GM21515 (cell line): ENCODE measurements at regions not wholly inside any gene's neighbourhood (a gene's known extent, or its start where the extent isn't known, plus 50 kb on each side); places are given as distances from the start of the nearest gene placed in this dataset.

Experiments
- ATAC-seq: cut with Tn5 transposase; IDR thresholded peaks from one replicate; pipeline ENCODE4 v1.9.1; 2021; ENCODE audit not compliant: unreplicated experiment

- ATAC-seq, result no peak
Measured at GRCh38 chr2:198712485-198712884, 745.3 kb downstream of the SATB2 start.

GRCh38 chr2:198711484-198711883, 746.3 kb downstream of the SATB2 start:
- ATAC-seq, result no peak

GRCh38 chr2:198710562-198710961, 747.2 kb downstream of the SATB2 start:
- ATAC-seq, result no peak

GRCh38 chr2:198706476-198707082, 751.2 kb downstream of the SATB2 start:
- no peak for ATAC-seq

GRCh38 chr2:198703281-198703680, 754.5 kb downstream of the SATB2 start:
- no peak for ATAC-seq

- no peak for ATAC-seq
Measured at GRCh38 chr2:198702796-198703195, 754.9 kb downstream of the SATB2 start.

DNA sequence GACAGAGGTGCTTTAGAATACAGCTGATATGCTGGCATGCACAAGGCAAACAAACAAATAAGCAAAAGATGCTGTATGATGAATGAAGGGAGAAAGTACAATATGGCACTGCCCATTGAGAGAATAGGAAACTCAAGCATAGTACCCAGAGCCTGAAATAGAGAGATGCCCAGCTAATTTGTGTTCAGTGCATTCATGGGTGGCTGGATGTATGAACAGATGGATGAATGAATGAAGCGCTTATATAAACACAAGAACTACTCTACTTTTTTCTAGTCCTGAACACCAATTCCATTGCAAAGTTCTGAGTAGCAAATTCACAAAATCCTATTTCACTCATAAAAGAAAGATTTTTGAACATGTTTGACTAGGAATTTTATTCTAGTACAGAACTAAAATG, 756.3 kb downstream of the SATB2 start:
- no peak for ATAC-seq

DNA sequence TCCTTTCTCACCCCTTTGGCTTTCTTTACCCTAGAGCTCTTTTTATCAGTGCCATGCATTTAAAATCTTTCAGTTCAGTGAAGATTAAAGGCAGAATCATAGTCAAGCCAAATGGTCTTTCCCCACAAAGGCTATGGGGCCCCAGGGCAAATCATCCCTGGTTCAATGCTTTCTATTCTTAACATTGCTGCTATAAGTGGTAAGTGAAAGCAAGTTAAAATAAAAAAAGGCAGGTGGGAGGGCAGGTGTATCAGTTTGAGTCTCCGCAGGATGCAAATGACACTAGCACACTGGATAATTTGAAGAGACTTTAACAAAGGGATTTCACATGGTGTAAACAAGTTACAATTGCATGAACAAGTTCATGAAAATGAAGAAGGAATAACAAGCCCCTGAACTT, 757.4 kb downstream of the SATB2 start:
- ATAC-seq, result no peak

DNA sequence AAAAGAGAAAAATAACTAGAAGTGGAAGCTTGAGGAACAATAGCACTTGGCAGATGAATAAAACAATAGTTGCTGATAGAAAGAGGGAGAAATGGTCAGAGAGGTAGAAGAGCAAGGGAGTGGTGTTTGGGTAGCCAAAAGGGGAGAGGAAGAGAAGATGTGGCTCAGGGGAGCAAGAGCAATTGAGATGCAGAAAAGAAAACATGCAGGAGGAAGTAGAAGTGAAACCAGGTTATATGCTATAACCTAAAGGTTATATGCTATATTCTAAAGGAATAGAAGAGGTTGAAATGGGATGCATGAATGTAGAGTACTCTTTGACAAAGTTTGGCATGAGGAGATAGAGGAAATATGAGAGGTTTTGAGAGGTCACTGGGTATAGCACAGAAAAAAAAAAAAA, 759.5 kb downstream of the SATB2 start:
- peak; percentile 57 for ATAC-seq

DNA sequence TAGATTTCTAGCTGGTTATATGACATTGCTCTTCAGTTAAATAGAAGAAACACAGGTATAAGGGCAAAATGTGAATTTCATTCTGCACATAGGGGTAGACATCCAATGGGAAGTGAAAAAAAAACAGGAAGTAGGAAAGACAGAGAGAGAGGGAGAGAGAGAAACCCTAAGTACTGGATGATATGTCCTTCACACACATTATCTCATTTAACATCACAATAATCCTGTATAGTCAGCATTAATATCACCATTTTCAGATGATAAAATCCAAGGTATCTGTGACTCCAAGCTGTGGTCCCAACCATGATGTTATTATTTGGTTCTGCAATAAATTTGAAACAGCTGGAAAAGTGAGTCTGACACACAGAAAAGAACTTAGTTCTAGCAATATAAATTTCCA, 759.9 kb downstream of the SATB2 start:
- ATAC-seq, result no peak

GRCh38 chr2:198697218-198697617, 760.5 kb downstream of the SATB2 start:
- no peak for ATAC-seq

- no peak for ATAC-seq
Measured at GRCh38 chr2:198695879-198696278, 761.9 kb downstream of the SATB2 start.

DNA sequence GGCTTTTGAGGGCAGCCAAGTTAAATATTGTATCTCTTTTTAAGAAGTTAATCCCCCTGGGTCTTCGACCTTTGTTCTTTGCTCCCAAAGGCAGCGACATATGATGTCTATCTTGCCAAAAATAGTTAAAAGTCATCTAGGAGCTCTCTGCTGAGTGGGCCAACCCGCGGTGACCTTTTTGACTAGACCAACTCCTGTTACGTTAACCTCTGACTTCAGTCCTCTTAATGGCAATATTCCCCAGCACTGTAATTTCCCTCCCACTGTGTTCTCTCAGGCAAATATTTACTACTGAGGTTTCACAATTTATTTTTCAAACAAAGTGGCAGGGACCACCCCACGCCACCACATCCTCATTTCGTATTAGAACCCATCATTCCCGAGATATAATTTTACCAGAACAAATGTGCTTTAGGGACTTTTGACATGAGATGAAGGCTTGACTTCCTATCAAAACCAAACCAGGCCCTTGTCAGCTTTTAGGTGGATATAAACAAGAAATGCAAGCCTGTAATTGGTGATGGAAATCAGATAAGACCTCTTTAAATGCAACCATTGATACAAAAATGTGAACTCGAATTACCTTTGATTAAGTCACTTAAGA, 764.7 kb downstream of the SATB2 start:
- no peak for ATAC-seq

DNA sequence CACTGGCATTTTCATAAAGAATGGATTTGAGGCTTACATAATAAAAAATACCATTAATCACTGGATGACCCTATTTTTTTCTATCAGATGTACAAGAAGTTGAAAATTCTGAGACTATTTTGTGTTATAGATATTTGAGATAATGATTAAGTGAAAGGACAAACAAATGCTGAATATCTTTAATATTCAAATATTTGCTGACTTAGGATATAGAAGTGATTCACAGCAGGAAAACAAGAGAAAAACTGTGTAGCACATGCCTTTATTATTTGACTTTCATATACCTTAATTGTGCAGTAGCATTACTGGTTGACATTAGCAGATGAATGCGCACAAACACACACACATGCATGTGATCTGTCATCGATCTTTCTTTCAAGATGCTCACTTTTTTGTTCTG, 766.5 kb downstream of the SATB2 start:
- no peak for ATAC-seq

DNA sequence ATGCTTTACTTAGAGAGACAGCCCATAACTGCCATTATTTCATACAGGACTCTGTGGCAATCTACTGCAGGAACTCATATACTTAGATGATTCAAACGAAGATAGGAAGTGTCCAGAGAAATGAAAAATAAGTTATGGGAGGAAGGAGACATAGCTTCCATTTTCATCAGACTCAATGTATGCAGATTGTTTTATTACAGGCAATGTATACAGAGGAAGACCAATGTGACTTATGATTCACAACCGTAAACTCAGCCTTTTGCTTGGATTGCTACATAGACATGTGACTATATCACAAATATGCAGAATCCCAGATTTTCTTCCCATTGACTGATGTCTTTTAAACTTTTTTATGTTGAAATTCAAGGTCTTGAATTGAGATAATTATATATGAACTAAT, 793.4 kb downstream of the SATB2 start:
- ATAC-seq, result no peak

DNA sequence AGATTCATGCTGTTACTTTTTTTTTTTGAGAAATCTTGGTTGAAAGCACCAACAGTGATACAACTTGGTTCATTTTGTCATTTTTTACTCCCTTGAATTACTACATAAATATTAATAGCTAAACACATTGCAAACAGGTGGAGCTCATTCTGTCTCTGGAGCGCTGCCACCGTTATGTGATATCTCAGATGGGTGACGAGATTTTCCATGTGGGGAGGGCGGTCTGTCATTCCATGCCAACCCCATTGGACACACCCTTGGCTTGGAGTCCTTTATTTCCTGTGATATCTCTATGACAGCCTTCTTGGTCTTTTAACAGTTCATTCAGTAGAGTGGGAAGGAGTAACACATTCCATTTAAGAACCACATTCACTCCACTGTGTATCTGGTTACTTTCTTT, 794.8 kb downstream of the SATB2 start:
- no peak for ATAC-seq

DNA sequence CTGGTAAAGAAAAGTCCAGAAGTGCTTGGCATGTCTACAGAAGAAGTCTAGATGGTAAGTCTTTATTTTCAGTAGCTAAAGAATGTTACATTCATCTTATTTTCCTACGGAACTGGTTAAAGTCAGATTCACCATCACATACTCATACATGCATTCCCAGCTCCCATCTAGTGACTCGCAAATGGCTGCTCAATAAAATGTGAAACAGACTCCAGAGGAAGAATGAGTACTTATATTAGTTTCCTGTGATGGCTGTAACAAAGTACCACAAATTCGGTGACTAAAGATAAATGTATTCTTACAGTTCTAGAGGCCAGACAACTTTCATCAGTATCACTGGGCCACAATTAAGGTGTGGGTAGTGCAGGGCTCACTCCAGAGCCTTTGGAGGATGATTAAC, 797.2 kb downstream of the SATB2 start:
- no peak for ATAC-seq

DNA sequence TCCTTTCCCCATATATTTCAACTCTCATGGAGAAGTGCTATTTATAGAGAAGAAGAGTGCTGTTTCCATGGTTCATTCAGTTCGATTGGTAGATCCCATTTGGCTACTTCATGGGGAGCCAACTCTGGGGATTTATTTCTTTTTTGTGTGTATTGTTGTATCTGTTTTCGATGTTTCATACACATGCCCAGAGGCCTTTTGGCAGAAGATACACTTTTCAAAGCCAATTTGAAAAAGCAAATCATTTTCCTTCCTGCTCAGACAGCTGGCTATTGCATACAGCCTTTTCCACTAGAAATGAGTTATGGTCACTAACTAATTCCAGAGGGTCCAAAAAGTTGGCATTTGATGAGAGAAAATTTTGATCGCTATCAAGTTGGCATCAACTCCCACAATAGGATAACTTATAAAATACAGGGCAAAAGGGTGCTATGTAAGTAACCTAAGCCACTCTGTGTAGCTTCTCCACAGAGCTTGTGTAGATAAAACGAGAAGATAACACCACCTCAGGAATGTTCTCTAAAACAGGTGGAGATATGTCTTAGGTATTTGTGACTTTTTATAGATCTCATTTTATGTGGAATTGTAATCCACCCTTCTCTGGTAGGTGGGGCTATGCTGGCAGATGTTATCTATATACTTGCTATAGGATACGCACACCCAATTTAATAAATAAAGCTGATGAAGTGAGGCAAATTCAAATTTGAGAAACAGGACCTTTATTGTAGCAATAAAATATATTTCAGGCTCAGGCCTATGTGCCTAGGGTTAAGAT, 798.5 kb downstream of the SATB2 start:
- ATAC-seq, result no peak

DNA sequence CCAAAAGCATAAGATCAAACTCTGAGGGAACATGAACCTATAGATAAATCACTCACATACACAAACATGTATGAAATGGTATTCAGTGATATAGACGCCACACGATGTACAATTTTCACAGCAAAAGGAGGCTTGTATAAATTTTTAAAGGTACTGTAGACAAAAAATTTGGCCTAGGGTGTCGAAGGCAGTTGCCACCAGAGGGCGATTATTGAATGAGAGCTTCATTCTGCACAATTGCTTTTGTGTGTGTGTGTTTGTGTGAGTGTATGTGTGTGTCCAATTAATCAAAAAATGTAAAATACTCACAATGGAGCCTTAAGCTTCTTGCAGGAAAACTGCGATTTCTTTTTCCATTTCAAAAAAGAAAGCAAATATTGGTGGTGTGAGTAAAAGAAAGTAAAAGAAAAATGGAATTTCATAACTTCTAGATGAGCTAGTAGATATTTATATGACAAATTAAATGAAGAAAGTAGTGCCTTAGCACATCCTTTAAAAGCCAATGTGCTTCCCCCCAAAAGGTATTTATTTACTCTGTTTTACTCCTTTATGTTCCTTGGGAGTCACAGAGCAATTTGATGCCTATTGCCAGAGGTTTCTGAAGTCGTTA, 800.1 kb downstream of the SATB2 start:
- no peak for ATAC-seq

DNA sequence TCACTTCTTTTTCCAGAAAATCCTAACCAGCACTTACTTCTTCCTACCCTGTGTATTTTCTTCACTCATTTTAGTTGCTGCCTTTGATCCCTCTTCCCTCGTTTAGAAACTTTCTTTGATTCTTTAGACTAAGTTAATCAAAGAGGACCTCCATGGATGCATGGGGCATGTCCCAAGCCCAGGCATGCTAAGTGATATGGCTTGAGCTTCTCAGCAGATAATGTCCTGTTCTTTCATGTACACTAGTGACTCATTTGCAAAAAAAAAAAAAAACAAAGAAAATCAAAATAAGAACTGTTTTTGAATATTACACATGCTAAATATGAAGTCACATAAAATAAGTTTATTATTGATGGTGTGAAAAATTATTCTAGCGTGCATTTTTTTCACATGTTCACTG, 800.9 kb downstream of the SATB2 start:
- ATAC-seq, result no peak

- no peak for ATAC-seq
Measured at GRCh38 chr2:198654646-198655045, 803.1 kb downstream of the SATB2 start.

- ATAC-seq, result no peak
Measured at GRCh38 chr2:198653311-198653710, 804.4 kb downstream of the SATB2 start.
